AG04450 (cell line): ENCODE measurements at regions not wholly inside any gene's neighbourhood (a gene's known extent, or its start where the extent isn't known, plus 50 kb on each side); places are given as distances from the start of the nearest gene placed in this dataset.
"Not testable (repeated sequence)": the region's sequence is repeated elsewhere in the genome, so short reads cannot be mapped to it uniquely, and the experiment has no call there.

Experiments used
- CTCF ChIA-PET: fragments of 300-600, 350-600 bp; formaldehyde crosslinking; extraction: SDS; loops from one replicate; lab custom pipeline; 2022; ENCODE audit warnings: antibody characterized with exemption, inconsistent platforms; lab: Charles Lee
- POLR2A ChIA-PET: fragments of 350-600 bp; formaldehyde crosslinking; extraction: SDS; loops from one replicate; lab custom pipeline; 2021; ENCODE audit warnings: antibody characterized with exemption, inconsistent platforms; lab: Yijun Ruan, JAX
- DNase-seq: peaks from one replicate; pipeline ENCODE4 v3.0.0-alpha.2; 2011; ENCODE audit warnings: low read depth, low spot score
- H3K27ac ChIP-seq: one replicate; pipeline ENCODE4 v1.5.1; 2012; ENCODE audit warnings: low read depth, low read length, control low read depth
- H3K27me3 ChIP-seq: one replicate; pipeline ENCODE4 v1.6.0; 2012; ENCODE audit warnings: low read length; ENCODE audit not compliant: control insufficient read depth, insufficient read depth
- H3K4me3 ChIP-seq: 2 replicates; pipeline ENCODE4 v1.5.1; 2011; ENCODE audit warnings: mild to moderate bottlenecking, low read depth, low read length, control low read depth
- H3K9me3 ChIP-seq: 2 replicates; pipeline ENCODE4 v1.5.1; 2012; ENCODE audit warnings: low read length; ENCODE audit not compliant: control insufficient read depth, insufficient read depth
- CTCF ChIP-seq: IDR thresholded peaks from 2 replicates; pipeline ENCODE4 v1.5.1; 2011; ENCODE audit warnings: low read depth, low read length, control low read depth, inconsistent platforms

DNA sequence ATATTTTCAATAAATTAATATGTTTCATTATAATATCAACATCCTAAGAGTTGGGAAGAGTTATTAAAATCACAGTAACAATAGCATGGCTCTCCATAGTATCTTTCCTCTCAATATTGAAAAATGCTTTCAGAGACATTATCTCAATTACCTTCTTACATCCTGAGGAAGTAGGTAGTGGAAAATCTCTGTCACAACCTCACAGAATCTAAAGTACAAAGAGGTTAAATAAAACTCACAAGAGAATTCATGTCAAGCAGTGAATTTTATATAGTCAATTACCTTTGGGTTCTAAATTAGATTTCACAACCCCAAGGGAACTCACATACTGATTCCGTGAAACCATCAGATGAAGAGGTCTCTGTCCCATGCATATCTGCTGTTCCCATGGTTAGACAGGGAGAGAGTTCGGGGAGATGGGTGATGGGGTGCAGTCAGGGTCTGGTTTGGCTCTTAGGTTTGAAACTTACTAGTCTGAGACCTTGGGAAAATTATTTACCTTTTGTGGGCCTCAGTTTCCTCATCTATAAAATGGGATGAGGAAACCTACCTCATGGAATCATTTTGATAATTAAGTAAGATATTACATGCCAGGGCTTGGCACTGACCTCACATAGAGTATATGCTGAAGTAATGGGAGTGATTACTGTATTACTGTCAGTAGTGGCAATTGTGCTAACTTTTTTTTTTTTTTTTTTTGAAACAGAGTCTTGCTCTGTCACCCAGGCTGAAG, 74.0 kb upstream of the SNX9 start:
- Histone ChIP-seq H3K4me3 (no peak overlapping the region), H3K27me3 (no peaks in the 10 kb centered on the region), H3K27ac (no peak overlapping the region), H3K9me3 (no peaks in the 10 kb centered on the region)
- TF ChIP-seq CTCF: no peak
- ChIA-PET CTCF (no interaction called here), POLR2A (no interaction called here)
- DNase-seq: no peak

DNA sequence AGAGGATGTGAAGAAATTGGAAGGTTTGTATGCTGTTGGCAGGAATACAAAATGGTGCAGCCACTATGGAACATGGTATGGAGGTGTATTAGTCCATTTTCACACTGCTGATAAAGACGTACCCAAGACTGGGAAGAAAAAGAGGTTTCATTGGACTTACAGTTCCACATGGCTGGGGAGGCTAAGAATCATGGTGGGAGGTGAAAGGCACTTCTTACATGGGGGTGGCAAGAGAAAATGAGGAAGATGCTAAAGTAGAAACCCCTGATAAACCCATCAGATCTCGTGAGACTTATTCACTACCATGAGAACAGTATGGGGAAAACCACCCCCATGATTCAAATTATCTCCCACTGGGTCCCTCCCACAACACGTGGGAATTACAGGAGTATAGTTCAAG, 72.1 kb upstream of the SNX9 start:
- H3K27ac ChIP-seq, H3K27me3 ChIP-seq, H3K4me3 ChIP-seq, H3K9me3 ChIP-seq, CTCF ChIA-PET, POLR2A ChIA-PET, DNase-seq: not testable (repeated sequence)

GRCh38 chr6:157751547-157752200, 71.4 kb upstream of the SNX9 start:
- no peak for TF ChIP-seq CTCF
- Histone ChIP-seq H3K4me3 (no peak overlapping the region), H3K9me3 (no peaks in the 10 kb centered on the region), H3K27ac (no peak overlapping the region), H3K27me3 (no peaks in the 10 kb centered on the region)
- POLR2A ChIA-PET: no interaction called here
- CTCF ChIA-PET: no interaction called here
- DNase-seq: no peak

DNA sequence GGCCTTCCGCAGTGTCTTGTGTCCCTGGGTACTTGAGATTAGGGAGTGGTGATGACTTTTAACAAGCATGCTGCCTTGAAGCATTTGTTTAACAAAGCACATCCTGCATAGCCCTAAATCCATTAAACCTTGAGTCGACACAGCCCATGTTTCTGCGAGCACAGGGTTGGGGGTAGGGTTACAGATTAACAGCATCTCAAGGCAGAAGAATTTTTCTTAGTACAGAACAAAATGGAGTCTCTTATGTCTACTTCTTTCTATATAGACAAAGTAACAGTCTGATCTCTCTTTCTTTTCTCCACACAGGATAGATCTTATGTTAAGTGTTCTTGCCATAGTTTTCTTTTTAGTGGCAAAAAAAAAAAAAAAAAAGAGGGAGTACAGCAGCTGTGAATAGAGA, 70.2 kb upstream of the SNX9 start:
- H3K9me3 ChIP-seq, H3K4me3 ChIP-seq, DNase-seq, CTCF ChIA-PET, POLR2A ChIA-PET, H3K27me3 ChIP-seq, H3K27ac ChIP-seq: not testable (repeated sequence)

DNA sequence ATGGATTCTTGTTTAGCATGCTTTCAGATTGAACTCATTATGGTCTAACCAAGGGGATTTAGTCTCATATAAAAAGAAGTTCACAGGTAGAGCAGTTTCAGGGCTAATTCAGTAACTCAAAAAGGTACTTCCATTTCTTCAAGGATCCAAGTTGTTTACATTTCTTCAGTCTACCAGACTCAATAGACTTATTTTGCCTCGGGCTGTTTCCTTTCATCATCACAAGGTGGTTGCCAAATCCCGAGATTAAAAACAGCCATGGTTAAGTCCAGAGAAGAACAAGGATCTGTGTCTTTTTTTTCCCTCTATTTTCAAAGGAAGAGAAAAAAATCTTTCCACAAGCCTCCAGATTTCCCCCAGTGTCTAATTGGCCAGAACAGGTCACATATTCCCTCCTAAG, 69.8 kb upstream of the SNX9 start:
- DNase-seq: no peak
- ChIA-PET CTCF (no interaction called here), POLR2A (no interaction called here)

GRCh38 chr6:157753801-157754200, 69.2 kb upstream of the SNX9 start:
- POLR2A ChIA-PET, H3K9me3 ChIP-seq, DNase-seq, H3K4me3 ChIP-seq, CTCF ChIA-PET, H3K27me3 ChIP-seq, H3K27ac ChIP-seq: not testable (repeated sequence)

More for the DNA sequence above, 69.8 kb upstream of the SNX9 start:
- Histone ChIP-seq H3K27me3 (no peaks in the 10 kb centered on the region), H3K9me3 (no peaks in the 10 kb centered on the region), H3K27ac (no peak overlapping the region), H3K4me3 (no peak overlapping the region)
- TF ChIP-seq CTCF: no peak
